ENCODE measurements at regions not wholly inside any gene's neighbourhood (a gene's known extent, or its start where the extent isn't known, plus 50 kb on each side); places are given as distances from the start of the nearest gene placed in this dataset.

DNA sequence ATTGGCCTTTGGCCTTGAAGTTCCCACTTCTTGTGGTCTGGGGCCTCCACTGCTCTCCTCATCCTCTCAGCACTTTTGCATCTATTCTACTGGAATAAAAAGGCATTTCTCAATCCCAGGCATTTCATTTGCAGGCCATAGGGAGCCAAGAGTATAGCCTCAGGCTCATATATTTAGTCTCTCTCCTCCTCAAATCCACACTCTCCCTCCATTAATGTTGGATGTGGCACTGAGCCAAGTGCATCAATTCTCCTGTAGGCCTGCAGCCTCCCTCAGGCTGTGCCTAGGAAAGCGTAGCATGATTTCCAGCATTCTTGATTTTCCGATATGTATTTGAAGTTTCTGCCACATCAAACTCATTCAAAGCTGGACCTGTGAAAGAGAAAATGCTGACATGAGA, 211.5 kb upstream of the CPNE8 start:
- Histone ChIP-seq H3K27ac (ENCODE audit: low read depth, low read length) (no peak overlapping the region), H3K4me2 (ENCODE audit: low read length) (no peak overlapping the region), H3K79me2 (ENCODE audit: insufficient read depth, low read length) (no peaks in the 10 kb centered on the region), H3K9me3 (ENCODE audit: control insufficient read depth in 1 of 2, insufficient read depth in 1 of 2, low read depth in 1 of 2, low read length in 2 of 2) (no peaks in the 10 kb centered on the region), H3K9me2 (ENCODE audit: insufficient read depth) (no peaks in the 10 kb centered on the region), H3K4me3 (replicated peaks in 1 of 2; ENCODE audit: low read depth in 1 of 2, low read length in 2 of 2) (no peak overlapping the region), H3K4me1 (ENCODE audit: control insufficient read depth in 1 of 2, insufficient read depth in 2 of 2, low read length in 2 of 2) (no peaks in the 10 kb centered on the region), H2AFZ (ENCODE audit: low read depth, low read length, poor library complexity, severe bottlenecking) (no peak overlapping the region), H3K27me3 (ENCODE audit: insufficient read depth, low read length) (no peaks in the 10 kb centered on the region), H4K20me1 (ENCODE audit: insufficient read depth) (no peaks in the 10 kb centered on the region), H3K36me3 (ENCODE audit: control insufficient read depth in 1 of 2, insufficient read depth in 2 of 2, low read length in 2 of 2) (no peaks in the 10 kb centered on the region), H3K9ac (ENCODE audit: low read length) (no peak overlapping the region)
- no peak for DNase-seq (ENCODE audit: low read depth, low spot score)
- BruUV-seq (replicated peaks) = no TSS peak
- ATAC-seq = no peak
- intact Hi-C loops (cut with micrococcal nuclease) = no loop called here
- ChIA-PET CTCF (no interaction called here), RAD21 (ENCODE audit: low non-redundant PET in 1 of 2, low total read pairs in 2 of 2, uncharacterized antibody in 2 of 2, unreplicated experiment in 2 of 2) (no interaction called here), POLR2A (no interaction called here)
- TF ChIP-seq, protein P1, sequence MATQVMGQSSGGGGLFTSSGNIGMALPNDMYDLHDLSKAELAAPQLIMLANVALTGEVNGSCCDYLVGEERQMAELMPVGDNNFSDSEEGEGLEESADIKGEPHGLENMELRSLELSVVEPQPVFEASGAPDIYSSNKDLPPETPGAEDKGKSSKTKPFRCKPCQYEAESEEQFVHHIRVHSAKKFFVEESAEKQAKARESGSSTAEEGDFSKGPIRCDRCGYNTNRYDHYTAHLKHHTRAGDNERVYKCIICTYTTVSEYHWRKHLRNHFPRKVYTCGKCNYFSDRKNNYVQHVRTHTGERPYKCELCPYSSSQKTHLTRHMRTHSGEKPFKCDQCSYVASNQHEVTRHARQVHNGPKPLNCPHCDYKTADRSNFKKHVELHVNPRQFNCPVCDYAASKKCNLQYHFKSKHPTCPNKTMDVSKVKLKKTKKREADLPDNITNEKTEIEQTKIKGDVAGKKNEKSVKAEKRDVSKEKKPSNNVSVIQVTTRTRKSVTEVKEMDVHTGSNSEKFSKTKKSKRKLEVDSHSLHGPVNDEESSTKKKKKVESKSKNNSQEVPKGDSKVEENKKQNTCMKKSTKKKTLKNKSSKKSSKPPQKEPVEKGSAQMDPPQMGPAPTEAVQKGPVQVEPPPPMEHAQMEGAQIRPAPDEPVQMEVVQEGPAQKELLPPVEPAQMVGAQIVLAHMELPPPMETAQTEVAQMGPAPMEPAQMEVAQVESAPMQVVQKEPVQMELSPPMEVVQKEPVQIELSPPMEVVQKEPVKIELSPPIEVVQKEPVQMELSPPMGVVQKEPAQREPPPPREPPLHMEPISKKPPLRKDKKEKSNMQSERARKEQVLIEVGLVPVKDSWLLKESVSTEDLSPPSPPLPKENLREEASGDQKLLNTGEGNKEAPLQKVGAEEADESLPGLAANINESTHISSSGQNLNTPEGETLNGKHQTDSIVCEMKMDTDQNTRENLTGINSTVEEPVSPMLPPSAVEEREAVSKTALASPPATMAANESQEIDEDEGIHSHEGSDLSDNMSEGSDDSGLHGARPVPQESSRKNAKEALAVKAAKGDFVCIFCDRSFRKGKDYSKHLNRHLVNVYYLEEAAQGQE (IDR thresholded peaks at IDR 0.05; ENCODE audit: low read depth) = no peak
- TF ChIP-seq CEBPB (IDR thresholded peaks at IDR 0.05; ENCODE audit: low read depth) (no peak), CBX3 (IDR thresholded peaks at IDR 0.05; ENCODE audit: low read depth) (no peak), YY1 (IDR thresholded peaks at IDR 0.05; ENCODE audit: extremely low read depth, insufficient replicate concordance, low read depth, low read length) (no peak), FOSL1 (IDR thresholded peaks at IDR 0.05; ENCODE audit: low read depth) (no peak), ELF1 (IDR thresholded peaks at IDR 0.05; ENCODE audit: borderline replicate concordance, low read depth) (no peak), ZFX (IDR thresholded peaks at IDR 0.05) (no peak), POLR2A (IDR thresholded peaks at IDR 0.05; ENCODE audit: borderline replicate concordance, extremely low read depth, insufficient read depth, insufficient read length) (no peak), ZNF274 (IDR thresholded peaks at IDR 0.05; ENCODE audit: low read depth, low read length) (no peak), EZH2 (IDR thresholded peaks at IDR 0.05) (no peak), EGR1 (IDR thresholded peaks at IDR 0.05; ENCODE audit: low read depth) (no peak), RAD21 (IDR thresholded peaks at IDR 0.05; ENCODE audit: low read depth) (no peak), EZH2phosphoT487 (IDR thresholded peaks at IDR 0.05; ENCODE audit: borderline replicate concordance) (no peak), MAX (IDR thresholded peaks at IDR 0.05) (no peak), SRF (IDR thresholded peaks at IDR 0.05; ENCODE audit: low read depth) (no peak)
- TF ChIP-seq, protein P2, sequence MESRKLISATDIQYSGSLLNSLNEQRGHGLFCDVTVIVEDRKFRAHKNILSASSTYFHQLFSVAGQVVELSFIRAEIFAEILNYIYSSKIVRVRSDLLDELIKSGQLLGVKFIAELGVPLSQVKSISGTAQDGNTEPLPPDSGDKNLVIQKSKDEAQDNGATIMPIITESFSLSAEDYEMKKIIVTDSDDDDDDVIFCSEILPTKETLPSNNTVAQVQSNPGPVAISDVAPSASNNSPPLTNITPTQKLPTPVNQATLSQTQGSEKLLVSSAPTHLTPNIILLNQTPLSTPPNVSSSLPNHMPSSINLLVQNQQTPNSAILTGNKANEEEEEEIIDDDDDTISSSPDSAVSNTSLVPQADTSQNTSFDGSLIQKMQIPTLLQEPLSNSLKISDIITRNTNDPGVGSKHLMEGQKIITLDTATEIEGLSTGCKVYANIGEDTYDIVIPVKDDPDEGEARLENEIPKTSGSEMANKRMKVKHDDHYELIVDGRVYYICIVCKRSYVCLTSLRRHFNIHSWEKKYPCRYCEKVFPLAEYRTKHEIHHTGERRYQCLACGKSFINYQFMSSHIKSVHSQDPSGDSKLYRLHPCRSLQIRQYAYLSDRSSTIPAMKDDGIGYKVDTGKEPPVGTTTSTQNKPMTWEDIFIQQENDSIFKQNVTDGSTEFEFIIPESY (IDR thresholded peaks at IDR 0.05; ENCODE audit: extremely low read depth, insufficient replicate concordance, low read length) = no peak
